CD4-positive, alpha-beta memory T cell (primary cell): ENCODE measurements at regions not wholly inside any gene's neighbourhood (a gene's known extent, or its start where the extent isn't known, plus 50 kb on each side); places are given as distances from the start of the nearest gene placed in this dataset.
"Not testable (repeated sequence)": the region's sequence is repeated elsewhere in the genome, so short reads cannot be mapped to it uniquely, and the experiment has no call there.

Experiments used
- CTCF ChIA-PET: fragments of 350-600 bp; sonication (Branson Sonifier 250); formaldehyde crosslinking; loops from one replicate; lab custom pipeline; 2021; ENCODE audit warnings: inconsistent platforms; ENCODE audit not compliant: partially characterized antibody; lab: Charles Lee
- POLR2A ChIA-PET: fragments of 350-600 bp; sonication (Branson Sonifier 250); formaldehyde crosslinking; loops from one replicate; lab custom pipeline; 2021; ENCODE audit not compliant: partially characterized antibody; lab: Charles Lee
- DNase-seq, 5 donors: peaks; one replicate each; pipeline versions ENCODE4 v3.0.0 to v3.0.0-alpha.2; 2020 to 2022; ENCODE audit warnings: mixed read lengths in 1 of 5
- H3K27ac ChIP-seq: one replicate; pipeline ENCODE4 v1.7.0; 2013; ENCODE audit warnings: low read depth, low read length
- H3K27me3 ChIP-seq: 2 replicates; pipeline ENCODE4 v1.7.0; 2013; ENCODE audit warnings: mild to moderate bottlenecking, low read length, moderate library complexity; ENCODE audit not compliant: insufficient read depth
- H3K36me3 ChIP-seq: 2 replicates; pipeline ENCODE4 v1.7.0; 2013; ENCODE audit warnings: mild to moderate bottlenecking, low read length, moderate library complexity; ENCODE audit not compliant: insufficient read depth
- H3K4me1 ChIP-seq: 2 replicates; pipeline ENCODE4 v1.7.0; 2013; ENCODE audit warnings: mild to moderate bottlenecking, low read length, moderate library complexity; ENCODE audit not compliant: insufficient read depth
- H3K4me3 ChIP-seq, 2 donors: one replicate each; pipeline ENCODE4 v1.7.0; 2013; ENCODE audit warnings: low read length in 2 of 2, mild to moderate bottlenecking in 1 of 2
- H3K9me3 ChIP-seq, 2 donors: one replicate each; pipeline ENCODE4 v1.7.0; 2013; ENCODE audit warnings: low read length in 2 of 2, control low read depth in 1 of 2; ENCODE audit not compliant: control insufficient read depth in 1 of 2
- H3K27ac Mint-ChIP-seq, 7 donors: one replicate each; pipeline ENCODE4 v1.8.0; 2020 to 2021; ENCODE audit warnings: mixed read lengths in 7 of 7, mild to moderate bottlenecking in 6 of 7, inconsistent platforms in 3 of 7, moderate library complexity in 3 of 7
- H3K27me3 Mint-ChIP-seq, 2 donors: one replicate each; pipeline ENCODE4 v1.8.0; 2020 to 2021; ENCODE audit warnings: mixed read lengths in 2 of 2
- H3K36me3 Mint-ChIP-seq, 2 donors: one replicate each; pipeline ENCODE4 v1.8.0; 2020 to 2021; ENCODE audit warnings: mixed read lengths in 2 of 2, inconsistent platforms in 1 of 2, mild to moderate bottlenecking in 1 of 2
- H3K4me1 Mint-ChIP-seq, 4 donors: one replicate each; pipeline ENCODE4 v1.8.0; 2020 to 2021; ENCODE audit warnings: mixed read lengths in 4 of 4, mild to moderate bottlenecking in 1 of 4
- H3K4me3 Mint-ChIP-seq, 8 donors: one replicate each; pipeline ENCODE4 v1.8.0; 2020 to 2021; ENCODE audit warnings: mixed read lengths in 8 of 8, mild to moderate bottlenecking in 7 of 8, moderate library complexity in 6 of 8, inconsistent platforms in 3 of 8
- H3K9me3 Mint-ChIP-seq, 8 donors: one replicate each; pipeline ENCODE4 v1.8.0; 2020 to 2021; ENCODE audit warnings: mixed read lengths in 8 of 8, mild to moderate bottlenecking in 5 of 8, inconsistent platforms in 3 of 8, moderate library complexity in 1 of 8
- intact Hi-C: fragments of 100-400 bp; cut with micrococcal nuclease; formaldehyde crosslinking; loops from one replicate; pipeline ENCODE4 v1.15.1; 2023

GRCh38 chr2:14999114-14999661, 366.7 kb downstream of the LRATD1 start:
- Mint-ChIP-seq H3K27ac (no peak overlapping the region), H3K4me1 (no peaks in the 10 kb centered on the region), H3K9me3 (no peaks in the 10 kb centered on the region), H3K36me3 (no peaks in the 10 kb centered on the region), H3K4me3 (no peak overlapping the region), H3K27me3 (no peaks in the 10 kb centered on the region)
- CTCF ChIA-PET, result no interaction called here
- no peaks in the 10 kb centered on the region for H3K36me3 ChIP-seq
- no peaks in the 10 kb centered on the region for H3K4me1 ChIP-seq
- H3K4me3 ChIP-seq, result no peak overlapping the region
- intact Hi-C loops, result no loop called here
- H3K9me3 ChIP-seq, result no peaks in the 10 kb centered on the region
- no peaks in the 10 kb centered on the region for H3K27me3 ChIP-seq
- no peak for DNase-seq
- H3K27ac ChIP-seq, result no peak overlapping the region
- POLR2A ChIA-PET, result no interaction called here

GRCh38 chr2:15002519-15002918, 370.0 kb downstream of the LRATD1 start:
- H3K9me3 Mint-ChIP-seq, H3K27me3 ChIP-seq, H3K4me1 Mint-ChIP-seq, DNase-seq, H3K9me3 ChIP-seq, H3K4me3 ChIP-seq, H3K27ac Mint-ChIP-seq, POLR2A ChIA-PET, CTCF ChIA-PET, H3K36me3 Mint-ChIP-seq, H3K4me3 Mint-ChIP-seq, H3K4me1 ChIP-seq, H3K36me3 ChIP-seq, H3K27ac ChIP-seq, H3K27me3 Mint-ChIP-seq, intact Hi-C loops: not testable (repeated sequence)

- no peak for DNase-seq
- H3K4me3 ChIP-seq, result no peak overlapping the region
- ChIA-PET POLR2A (no interaction called here), CTCF (no interaction called here)
- intact Hi-C loops, result no loop called here
- no peaks in the 10 kb centered on the region for H3K36me3 ChIP-seq
- H3K27ac Mint-ChIP-seq, result no peak overlapping the region
- no peak overlapping the region for H3K27ac ChIP-seq
- no peaks in the 10 kb centered on the region for H3K4me1 ChIP-seq
- H3K4me3 Mint-ChIP-seq, result no peak overlapping the region
- H3K36me3 Mint-ChIP-seq, result peaks cover 0 to 2% of the 10 kb centered on the region in 2 donors
- H3K4me1 Mint-ChIP-seq, result peaks cover 4 to 6% (median 5%) of the 10 kb centered on the region in 4 donors
- no peaks in the 10 kb centered on the region for H3K9me3 ChIP-seq
- H3K27me3 Mint-ChIP-seq, result peaks cover 4 to 10% of the 10 kb centered on the region in 2 donors
- peaks cover 0 to 19% (median 8%) of the 10 kb centered on the region in 8 donors for H3K9me3 Mint-ChIP-seq
- no peaks in the 10 kb centered on the region for H3K27me3 ChIP-seq
Measured at GRCh38 chr2:15006667-15007066, 374.1 kb downstream of the LRATD1 start.

GRCh38 chr2:15009681-15010080, 377.2 kb downstream of the LRATD1 start:
- Mint-ChIP-seq H3K4me1 (peaks cover 4 to 6% (median 5%) of the 10 kb centered on the region in 4 donors), H3K27me3 (peaks cover 4 to 10% of the 10 kb centered on the region in 2 donors), H3K36me3 (peaks cover 0 to 4% of the 10 kb centered on the region in 2 donors), H3K9me3 (peaks cover 0 to 39% (median 19%) of the 10 kb centered on the region in 8 donors), H3K27ac (no peak overlapping the region), H3K4me3 (no peak overlapping the region)
- CTCF ChIA-PET, result no interaction called here
- Histone ChIP-seq H3K27ac (no peak overlapping the region), H3K4me1 (no peaks in the 10 kb centered on the region), H3K9me3 (no peaks in the 10 kb centered on the region), H3K4me3 (no peak overlapping the region), H3K36me3 (no peaks in the 10 kb centered on the region), H3K27me3 (no peaks in the 10 kb centered on the region)
- DNase-seq, result no peak
- intact Hi-C loops, result no loop called here
- POLR2A ChIA-PET, result no interaction called here

GRCh38 chr2:15010346-15010745, 377.8 kb downstream of the LRATD1 start:
- Histone ChIP-seq H3K9me3 (no peaks in the 10 kb centered on the region), H3K36me3 (no peaks in the 10 kb centered on the region), H3K27me3 (no peaks in the 10 kb centered on the region), H3K4me1 (no peaks in the 10 kb centered on the region), H3K4me3 (no peak overlapping the region), H3K27ac (no peak overlapping the region)
- H3K27me3 Mint-ChIP-seq, result peaks cover 4 to 10% of the 10 kb centered on the region in 2 donors
- H3K4me3 Mint-ChIP-seq, result no peak overlapping the region
- no peak for DNase-seq
- peaks cover 1 to 4% of the 10 kb centered on the region in 2 donors for H3K36me3 Mint-ChIP-seq
- CTCF ChIA-PET, result no interaction called here
- peaks cover 4 to 6% (median 5%) of the 10 kb centered on the region in 4 donors for H3K4me1 Mint-ChIP-seq
- peaks cover 3 to 40% (median 20%) of the 10 kb centered on the region in 8 donors for H3K9me3 Mint-ChIP-seq
- no peak overlapping the region for H3K27ac Mint-ChIP-seq
- intact Hi-C loops, result no loop called here
- POLR2A ChIA-PET, result no interaction called here

GRCh38 chr2:15018814-15019213, 386.3 kb downstream of the LRATD1 start:
- H3K27me3 ChIP-seq, result no peaks in the 10 kb centered on the region
- Mint-ChIP-seq H3K27ac (no peak overlapping the region), H3K9me3 (peaks cover 0 to 10% (median 3%) of the 10 kb centered on the region in 8 donors), H3K36me3 (peaks cover 0 to 1% of the 10 kb centered on the region in 2 donors), H3K27me3 (peaks cover 0 to 2% of the 10 kb centered on the region in 2 donors), H3K4me1 (no peaks in the 10 kb centered on the region), H3K4me3 (no peak overlapping the region)
- intact Hi-C loops, result no loop called here
- H3K4me3 ChIP-seq, result no peak overlapping the region
- no peaks in the 10 kb centered on the region for H3K4me1 ChIP-seq
- ChIA-PET CTCF (no interaction called here), POLR2A (no interaction called here)
- DNase-seq, result no peak
- no peaks in the 10 kb centered on the region for H3K36me3 ChIP-seq
- H3K27ac ChIP-seq, result no peak overlapping the region
- no peaks in the 10 kb centered on the region for H3K9me3 ChIP-seq

GRCh38 chr2:15023221-15023620, 390.7 kb downstream of the LRATD1 start:
- no peaks in the 10 kb centered on the region for H3K27me3 ChIP-seq
- H3K36me3 ChIP-seq, result no peaks in the 10 kb centered on the region
- Mint-ChIP-seq H3K36me3 (no peaks in the 10 kb centered on the region), H3K27me3 (peaks cover 3 to 4% of the 10 kb centered on the region in 2 donors), H3K27ac (no peak overlapping the region), H3K4me1 (no peaks in the 10 kb centered on the region), H3K4me3 (no peak overlapping the region), H3K9me3 (peaks cover 0 to 4% (median 0%) of the 10 kb centered on the region in 8 donors)
- CTCF ChIA-PET, result no interaction called here
- H3K27ac ChIP-seq, result no peak overlapping the region
- H3K4me3 ChIP-seq, result no peak overlapping the region
- no peak for DNase-seq
- intact Hi-C loops, result no loop called here
- POLR2A ChIA-PET, result no interaction called here
- H3K9me3 ChIP-seq, result no peaks in the 10 kb centered on the region
- no peaks in the 10 kb centered on the region for H3K4me1 ChIP-seq
